Stimulated activated CD4-positive, alpha-beta T cell treated with anti-CD3 and anti-CD28 coated beads, Interleukin-2, amount 100 ng/mL, for 48 hours (primary cell): ENCODE measurements at regions not wholly inside any gene's neighbourhood (a gene's known extent, or its start where the extent isn't known, plus 50 kb on each side); places are given as distances from the start of the nearest gene placed in this dataset.

Experiments used
- DNase-seq, 2 donors: peaks; one replicate each; pipeline ENCODE4 v3.0.0-alpha.2; 2020

DNA sequence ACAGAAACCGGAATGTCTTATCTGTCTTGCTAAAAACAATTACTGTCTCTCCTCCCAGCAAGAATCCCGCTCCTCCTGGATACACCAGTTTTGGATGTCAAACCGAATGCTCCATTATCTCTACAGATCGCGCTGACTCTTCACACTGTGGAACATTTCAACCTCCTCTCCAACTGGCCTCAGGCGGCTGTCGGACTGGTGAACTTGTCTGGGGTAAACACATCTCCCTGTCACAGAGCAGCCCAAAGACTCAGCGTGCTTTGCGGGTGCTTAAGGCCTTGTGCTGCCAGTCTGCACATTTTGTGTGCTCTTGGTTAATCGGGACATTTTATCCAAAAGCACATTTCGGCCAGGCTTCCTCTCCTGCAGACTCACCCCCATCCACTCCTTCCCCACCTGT, 173.1 kb downstream of the ICOS start:
- DNase-seq = no peak

DNA sequence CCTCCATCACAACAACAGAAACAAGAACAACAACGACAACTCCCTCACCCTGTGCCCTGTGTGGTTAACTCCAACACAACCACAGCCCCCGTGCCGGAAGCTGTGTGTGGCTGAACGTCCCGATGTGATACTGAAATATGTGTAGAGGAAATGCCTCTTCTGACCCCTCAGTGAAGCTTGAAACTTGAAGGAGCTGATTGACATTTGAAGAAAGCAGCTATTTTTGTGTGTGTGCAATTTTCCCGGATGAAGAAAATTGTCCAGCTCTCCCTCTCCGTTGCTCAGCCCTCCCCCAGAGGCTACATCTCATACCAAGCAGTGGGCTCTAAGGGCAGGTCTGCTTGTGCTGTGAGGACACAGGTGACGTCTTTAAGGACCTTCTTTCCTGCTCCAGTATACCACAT, 173.8 kb downstream of the ICOS start:
- DNase-seq = peak; percentile 38 to 52

- no peak for DNase-seq
These were observed 174.4 kb downstream of the ICOS start for GRCh38 chr2:204110751-204111516.

DNA sequence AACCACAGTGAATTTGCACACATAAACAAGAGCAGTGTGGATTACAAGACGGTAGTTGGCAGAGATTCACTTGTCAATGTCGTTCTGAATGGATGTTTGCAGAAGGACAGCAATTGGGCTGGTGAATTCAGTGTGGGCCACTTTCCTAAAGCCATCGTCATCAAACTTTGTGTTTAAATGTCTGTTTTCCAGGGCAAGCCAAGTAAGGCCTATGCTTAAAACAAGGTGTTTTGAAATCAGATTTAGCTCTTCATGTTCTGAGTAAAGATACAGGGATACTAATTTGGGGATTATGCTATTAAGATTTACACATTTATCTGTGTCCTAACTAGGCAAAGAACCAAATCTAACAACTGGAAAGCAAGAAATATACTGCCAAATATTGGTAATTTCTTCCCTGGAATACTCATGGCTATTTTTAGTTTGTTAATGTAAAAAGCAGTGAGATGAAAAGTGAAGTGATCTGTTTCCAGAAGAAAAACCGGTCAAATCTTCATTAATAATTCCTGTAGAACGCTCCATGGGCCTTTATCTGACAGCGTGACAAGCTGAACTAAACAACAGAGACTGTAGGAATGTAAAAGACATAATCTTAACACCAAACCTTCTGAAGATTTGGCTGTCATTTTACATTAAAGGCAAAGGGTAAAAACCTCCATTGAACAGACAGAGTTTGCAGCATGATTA, 175.7 kb downstream of the ICOS start:
- no peak for DNase-seq

DNA sequence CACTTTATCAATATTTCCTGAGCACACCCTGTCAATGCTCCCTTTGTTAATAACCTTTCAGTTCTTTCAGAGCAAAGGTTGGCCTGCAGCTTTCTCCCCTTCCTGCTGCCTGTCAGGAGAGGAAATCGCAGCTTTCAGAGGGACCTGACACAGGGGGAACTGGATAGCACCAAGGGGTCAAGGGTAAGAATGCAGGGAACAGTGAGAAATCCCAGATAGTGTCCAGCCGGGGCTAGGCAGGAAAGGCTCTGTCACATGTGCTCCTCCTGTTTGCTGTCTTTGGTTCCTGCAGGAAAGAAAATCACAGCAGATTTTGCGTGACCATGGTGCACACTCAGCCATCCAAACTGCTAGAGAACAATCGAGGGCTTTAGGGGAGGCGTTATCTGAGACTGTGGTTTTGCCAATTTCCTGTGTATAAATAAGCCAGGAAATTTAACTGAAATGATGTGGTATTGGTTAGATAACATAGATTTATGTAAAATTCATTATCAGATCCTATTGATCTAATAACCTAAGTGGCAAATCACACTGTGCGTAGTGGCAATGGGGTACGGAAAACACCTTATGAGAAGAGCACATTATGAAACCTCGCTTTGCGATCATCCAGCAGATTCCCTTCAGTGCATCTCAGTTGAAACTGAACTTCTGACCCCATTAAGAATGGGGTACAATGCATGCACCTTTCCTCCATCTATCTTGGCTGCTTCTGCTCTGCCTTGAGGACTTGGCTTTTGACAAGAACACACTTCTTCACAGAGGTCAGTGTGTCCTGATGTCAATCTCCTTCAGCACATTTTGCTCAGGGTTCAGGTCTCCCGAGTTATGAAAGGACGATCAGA, 178.0 kb downstream of the ICOS start:
- DNase-seq = no peak

- DNase-seq = no peak
These were observed 178.8 kb downstream of the ICOS start for GRCh38 chr2:204115137-204116056.

- DNase-seq = no peak
These were observed 179.7 kb downstream of the ICOS start for GRCh38 chr2:204116159-204116792.

DNA sequence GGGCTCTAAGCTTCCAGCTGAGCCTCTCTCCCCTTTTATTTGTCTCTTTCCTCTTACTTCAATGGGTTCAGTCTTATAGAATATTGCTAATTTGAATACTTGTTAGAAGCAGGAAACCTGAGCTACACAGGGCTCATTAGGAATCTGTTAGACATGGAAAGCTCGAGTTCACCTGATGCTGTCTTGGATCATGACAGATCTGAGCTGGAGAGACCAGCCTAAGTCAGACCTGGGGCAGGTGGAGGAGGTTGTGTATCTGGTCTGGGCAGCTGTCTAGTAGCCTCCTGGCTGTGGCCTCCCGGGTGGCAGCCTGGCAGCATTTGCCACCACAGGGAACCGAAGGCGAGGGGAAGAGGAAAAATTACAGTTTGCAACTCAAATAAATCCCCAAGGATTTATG, 185.9 kb downstream of the ICOS start:
- DNase-seq = no peak

DNA sequence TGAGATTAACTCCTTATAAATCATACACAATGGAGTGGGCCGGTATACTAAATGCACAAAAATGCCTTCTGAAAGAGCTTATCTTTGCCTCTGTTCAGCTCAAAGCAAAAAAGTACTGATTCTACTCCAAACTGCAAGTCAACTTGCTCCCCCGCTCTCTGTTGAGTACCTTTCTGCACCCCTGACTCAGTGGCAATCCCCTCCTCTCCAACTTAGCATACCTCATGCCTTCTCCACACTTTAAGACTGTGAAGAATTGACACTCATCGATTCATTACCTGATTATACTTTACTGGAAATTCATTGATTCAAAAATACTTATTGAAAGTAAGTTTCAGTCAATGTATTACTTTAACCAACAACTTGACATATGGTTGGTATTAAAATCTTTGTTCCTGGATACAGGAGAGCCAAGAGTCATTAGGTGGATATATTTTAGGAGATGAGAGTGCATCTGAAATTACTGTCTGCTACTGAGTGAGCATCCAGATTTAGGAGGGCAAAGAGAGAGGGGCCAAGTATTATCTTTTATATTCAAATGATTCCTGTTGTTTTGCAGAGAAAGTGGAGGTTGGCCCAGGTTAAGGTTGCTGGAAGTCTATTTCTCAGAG, 187.7 kb downstream of the ICOS start:
- no peak for DNase-seq

- DNase-seq = no peak
These were observed 190.1 kb downstream of the ICOS start for GRCh38 chr2:204126705-204127104.

DNA sequence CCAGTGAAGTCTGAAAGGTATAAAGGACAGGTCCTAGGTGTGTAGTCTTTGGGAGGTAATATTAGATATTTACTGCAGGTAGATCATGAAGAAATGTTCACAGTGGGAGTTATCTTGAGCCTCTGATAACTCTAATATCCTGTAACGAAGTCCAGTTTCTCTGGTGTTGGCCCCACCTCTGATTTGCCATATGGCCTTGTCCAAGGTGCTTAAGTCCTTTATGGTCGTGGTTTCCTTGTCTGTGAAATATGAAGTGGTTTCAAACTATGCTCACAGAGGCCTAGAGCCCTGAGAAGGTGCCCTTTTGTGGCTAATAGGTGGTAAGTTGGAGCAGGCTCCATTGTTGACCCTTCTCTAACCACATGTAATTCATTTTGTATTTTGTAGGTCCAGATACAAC, 190.7 kb downstream of the ICOS start:
- no peak for DNase-seq

GRCh38 chr2:204129591-204130294, 193.2 kb downstream of the ICOS start:
- DNase-seq = no peak

- DNase-seq = no peak
These were observed 195.1 kb downstream of the ICOS start for GRCh38 chr2:204131621-204132020.

GRCh38 chr2:204133476-204133875, 196.9 kb downstream of the ICOS start:
- no peak for DNase-seq

- no peak for DNase-seq
These were observed 197.9 kb downstream of the ICOS start for GRCh38 chr2:204134421-204134820.

DNA sequence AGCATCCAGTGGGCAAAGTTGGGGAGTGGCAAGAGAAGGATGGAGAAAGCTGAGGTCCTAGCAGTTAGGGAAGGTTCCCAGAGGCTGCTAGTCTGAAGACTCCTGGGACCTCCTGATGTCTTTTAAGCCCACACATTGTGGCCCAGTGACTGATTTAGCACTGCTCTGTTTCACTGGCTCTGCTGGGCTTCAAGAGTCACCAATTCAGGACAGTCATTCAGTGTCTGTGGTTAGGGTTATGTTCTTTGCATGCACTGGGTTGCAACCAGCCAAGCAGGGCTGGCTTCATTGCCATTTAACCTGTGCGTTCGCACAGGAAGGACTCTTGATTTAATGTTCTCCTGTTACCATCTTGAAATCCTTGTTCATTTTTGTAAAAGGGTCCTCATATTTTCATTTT, 199.2 kb downstream of the ICOS start:
- no peak for DNase-seq

- DNase-seq = no peak
These were observed 201.6 kb downstream of the ICOS start for GRCh38 chr2:204138206-204138605.

- no peak for DNase-seq
These were observed 203.7 kb downstream of the ICOS start for GRCh38 chr2:204140246-204140645.

- no peak for DNase-seq
These were observed 206.9 kb downstream of the ICOS start for GRCh38 chr2:204143216-204144014.

DNA sequence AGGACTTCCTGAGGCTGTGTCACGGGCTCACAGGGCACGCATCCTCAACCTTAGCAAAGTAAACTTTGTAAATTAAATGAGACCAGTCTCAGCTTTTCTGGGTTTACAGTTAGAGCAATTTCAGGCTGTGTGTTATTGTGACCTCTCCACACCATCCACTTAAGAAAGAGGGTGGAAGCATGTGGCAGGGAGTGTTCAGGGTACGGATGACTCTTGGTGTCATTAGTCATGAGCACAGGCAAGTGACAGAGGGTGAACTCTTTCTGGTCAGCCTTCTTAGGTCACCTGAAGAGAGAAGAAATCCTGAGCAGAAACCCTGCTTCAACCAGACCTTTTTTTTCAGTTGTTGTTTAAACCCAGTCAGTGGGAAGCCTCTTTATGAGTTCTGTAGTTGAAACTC, 207.9 kb downstream of the ICOS start:
- no peak for DNase-seq
